ENCODE measurements at regions not wholly inside any gene's neighbourhood (a gene's known extent, or its start where the extent isn't known, plus 50 kb on each side); places are given as distances from the start of the nearest gene placed in this dataset.
A peak's percentile ranks its signal among the peaks of the same experiment; 100 is the strongest.
"Not testable (repeated sequence)": the region's sequence is repeated elsewhere in the genome, so short reads cannot be mapped to it uniquely, and the experiment has no call there.

GRCh38 chr6:167217951-167218759 is 60.4 kb upstream of the GPR31 start:
- not testable (repeated sequence) for H3K4me1 ChIP-seq (ENCODE audit: control insufficient read depth, insufficient read depth, low read length); H3K9me3 ChIP-seq (ENCODE audit: control insufficient read depth, low read length); H3K4me3 ChIP-seq (ENCODE audit: low read length); H3K9ac ChIP-seq (ENCODE audit: low read length); H3K36me3 ChIP-seq (ENCODE audit: control insufficient read depth, insufficient read depth, low read length, severe bottlenecking)
- H3K27me3 ChIP-seq (replicated peaks; ENCODE audit: control insufficient read depth, insufficient read depth, low read length): peaks cover 15% of the 10 kb centered on the region
- peak; percentile 8 for DNase-seq (ENCODE audit: low read depth)

DNA sequence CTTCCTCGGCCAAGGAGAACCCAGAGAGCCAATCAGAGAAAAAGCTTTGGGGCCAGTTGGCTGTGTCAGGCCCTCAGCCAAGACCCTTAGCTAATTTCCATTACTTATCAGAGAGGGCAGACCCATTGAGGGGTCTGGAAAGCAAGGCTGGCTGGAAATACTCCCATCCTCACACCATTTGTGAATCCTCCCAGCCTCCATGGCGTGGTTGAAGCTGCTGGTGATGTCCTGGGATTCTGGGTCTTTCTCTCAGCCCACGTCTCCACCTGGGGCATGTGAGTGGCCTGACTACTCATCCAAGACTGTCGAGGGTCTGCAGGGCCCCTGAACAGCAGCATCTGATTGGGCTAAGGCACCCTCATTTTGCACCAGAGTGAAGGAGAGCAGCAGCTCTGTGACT is 61.3 kb upstream of the GPR31 start:
- H3K9ac ChIP-seq (ENCODE audit: low read length); H3K9me3 ChIP-seq (ENCODE audit: control insufficient read depth, low read length); H3K4me1 ChIP-seq (ENCODE audit: control insufficient read depth, insufficient read depth, low read length); DNase-seq (ENCODE audit: low read depth); H3K36me3 ChIP-seq (ENCODE audit: control insufficient read depth, insufficient read depth, low read length, severe bottlenecking); H3K4me3 ChIP-seq (ENCODE audit: low read length): not testable (repeated sequence)
- H3K27me3 ChIP-seq (replicated peaks; ENCODE audit: control insufficient read depth, insufficient read depth, low read length): peaks cover 19% of the 10 kb centered on the region

DNA sequence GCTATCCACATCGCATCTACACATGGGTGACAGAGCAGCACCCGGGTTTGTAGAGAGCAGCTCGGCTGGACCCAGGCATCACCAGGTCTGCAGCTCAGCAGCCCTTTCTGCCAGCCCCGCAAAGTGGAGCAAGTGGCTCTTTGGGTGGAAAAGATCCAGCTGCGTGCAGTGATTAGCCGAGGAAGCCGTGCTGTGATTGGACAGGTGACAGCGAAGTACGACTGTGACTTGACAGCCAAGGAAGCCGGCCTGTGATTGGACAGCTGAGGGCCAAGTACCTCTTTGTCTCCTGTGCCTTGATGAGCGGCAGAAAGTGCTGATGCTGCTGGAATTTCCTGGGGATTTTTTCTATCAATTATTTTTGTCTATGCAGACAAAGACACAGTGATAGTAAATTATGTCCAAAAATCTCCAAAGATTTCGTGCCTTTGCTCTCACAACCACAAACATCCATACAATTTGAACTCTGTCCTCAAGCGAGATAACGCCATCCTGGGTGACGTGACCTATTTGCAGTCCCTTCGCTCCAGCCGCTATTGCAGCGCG is 62.3 kb upstream of the GPR31 start:
- H3K9ac ChIP-seq (ENCODE audit: low read length): no peak overlapping the region
- no peak for DNase-seq (ENCODE audit: low read depth)
- H3K9me3 ChIP-seq (ENCODE audit: control insufficient read depth, low read length): no peaks in the 10 kb centered on the region
- no peaks in the 10 kb centered on the region for H3K4me1 ChIP-seq (ENCODE audit: control insufficient read depth, insufficient read depth, low read length)
- no peak overlapping the region for H3K4me3 ChIP-seq (ENCODE audit: low read length)
- peaks cover 19% of the 10 kb centered on the region for H3K27me3 ChIP-seq (replicated peaks; ENCODE audit: control insufficient read depth, insufficient read depth, low read length)
- H3K36me3 ChIP-seq (ENCODE audit: control insufficient read depth, insufficient read depth, low read length, severe bottlenecking): no peaks in the 10 kb centered on the region

DNA sequence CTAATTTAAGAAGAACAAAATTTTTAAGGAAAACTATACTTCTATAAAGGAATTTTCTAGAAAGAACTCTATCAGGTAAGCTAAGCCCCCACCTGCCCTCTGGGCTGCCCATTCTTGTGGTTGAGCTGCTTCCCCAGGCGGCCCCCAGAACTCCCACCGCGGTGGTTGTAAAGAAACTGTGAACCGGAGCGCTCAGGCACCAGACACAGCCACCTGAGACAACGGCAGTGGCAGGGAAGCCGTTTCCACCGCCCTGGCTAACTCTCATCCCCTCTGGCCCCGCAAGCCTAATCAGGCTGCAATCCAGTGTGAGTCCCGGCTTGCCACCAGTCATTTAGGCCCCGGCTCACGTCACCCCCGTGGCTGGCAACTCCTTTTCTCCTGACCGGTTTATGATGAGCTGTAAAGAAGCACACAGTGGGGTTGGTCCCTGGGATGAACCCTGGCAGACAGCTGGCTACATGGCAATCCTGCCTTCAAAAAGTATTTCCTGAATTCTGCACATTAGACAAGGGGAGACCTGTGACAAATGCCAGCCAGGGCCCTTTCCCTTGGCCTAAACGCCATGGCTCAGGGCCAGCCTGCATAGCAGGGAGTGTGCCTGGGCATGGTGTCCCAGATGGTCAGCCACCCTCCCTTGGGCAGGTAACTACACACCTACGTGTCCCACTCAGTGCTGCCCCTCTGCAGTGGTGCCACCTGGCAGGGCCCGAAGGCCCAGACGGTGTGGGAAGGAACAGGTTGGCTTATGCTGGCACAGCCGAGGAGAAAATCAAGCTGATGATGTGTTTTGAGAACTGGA is 63.8 kb upstream of the GPR31 start:
- H3K4me3 ChIP-seq (ENCODE audit: low read length): no peak overlapping the region
- no peaks in the 10 kb centered on the region for H3K36me3 ChIP-seq (ENCODE audit: control insufficient read depth, insufficient read depth, low read length, severe bottlenecking)
- no peaks in the 10 kb centered on the region for H3K9me3 ChIP-seq (ENCODE audit: control insufficient read depth, low read length)
- H3K27me3 ChIP-seq (replicated peaks; ENCODE audit: control insufficient read depth, insufficient read depth, low read length): peaks cover 25% of the 10 kb centered on the region
- DNase-seq (ENCODE audit: low read depth): no peak
- H3K4me1 ChIP-seq (ENCODE audit: control insufficient read depth, insufficient read depth, low read length): no peaks in the 10 kb centered on the region
- no peak overlapping the region for H3K9ac ChIP-seq (ENCODE audit: low read length)

GRCh38 chr6:167225566-167226382 is 65.3 kb upstream of the UNC93A start:
- not testable (repeated sequence) for H3K4me1 ChIP-seq (ENCODE audit: control insufficient read depth, insufficient read depth, low read length); H3K9me3 ChIP-seq (ENCODE audit: control insufficient read depth, low read length); H3K4me3 ChIP-seq (ENCODE audit: low read length); DNase-seq (ENCODE audit: low read depth); H3K9ac ChIP-seq (ENCODE audit: low read length); H3K36me3 ChIP-seq (ENCODE audit: control insufficient read depth, insufficient read depth, low read length, severe bottlenecking)
- peaks cover 24% of the 10 kb centered on the region for H3K27me3 ChIP-seq (replicated peaks; ENCODE audit: control insufficient read depth, insufficient read depth, low read length)

DNA sequence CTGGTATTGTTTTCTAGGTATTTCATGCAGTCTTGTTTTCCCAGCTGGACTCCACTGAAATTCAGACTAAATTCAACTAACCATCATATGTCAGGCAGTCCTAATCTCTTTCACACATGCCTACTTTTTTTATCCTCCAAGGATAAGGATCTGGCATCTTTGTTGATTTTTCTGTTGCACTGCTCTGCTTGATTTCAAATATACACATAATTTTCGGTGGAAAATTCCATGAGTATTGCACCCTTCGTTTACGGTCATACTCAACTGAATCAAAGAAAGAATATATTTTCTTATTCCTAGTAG is 64.8 kb upstream of the UNC93A start:
- no peaks in the 10 kb centered on the region for H3K4me1 ChIP-seq (ENCODE audit: control insufficient read depth, insufficient read depth, low read length)
- no peaks in the 10 kb centered on the region for H3K9me3 ChIP-seq (ENCODE audit: control insufficient read depth, low read length)
- H3K9ac ChIP-seq (ENCODE audit: low read length): no peak overlapping the region
- H3K4me3 ChIP-seq (ENCODE audit: low read length): no peak overlapping the region
- DNase-seq (ENCODE audit: low read depth): no peak
- H3K27me3 ChIP-seq (replicated peaks; ENCODE audit: control insufficient read depth, insufficient read depth, low read length): peaks cover 24% of the 10 kb centered on the region
- H3K36me3 ChIP-seq (ENCODE audit: control insufficient read depth, insufficient read depth, low read length, severe bottlenecking): no peaks in the 10 kb centered on the region

- Histone ChIP-seq H3K4me3 (ENCODE audit: low read length) (no peak overlapping the region), H3K27me3 (replicated peaks; ENCODE audit: control insufficient read depth, insufficient read depth, low read length) (peaks cover 24% of the 10 kb centered on the region), H3K4me1 (ENCODE audit: control insufficient read depth, insufficient read depth, low read length) (no peaks in the 10 kb centered on the region), H3K36me3 (ENCODE audit: control insufficient read depth, insufficient read depth, low read length, severe bottlenecking) (no peaks in the 10 kb centered on the region), H3K9me3 (ENCODE audit: control insufficient read depth, low read length) (no peaks in the 10 kb centered on the region), H3K9ac (ENCODE audit: low read length) (no peak overlapping the region)
- DNase-seq (ENCODE audit: low read depth): no peak
These were observed 64.3 kb upstream of the UNC93A start for GRCh38 chr6:167226791-167227190.

DNA sequence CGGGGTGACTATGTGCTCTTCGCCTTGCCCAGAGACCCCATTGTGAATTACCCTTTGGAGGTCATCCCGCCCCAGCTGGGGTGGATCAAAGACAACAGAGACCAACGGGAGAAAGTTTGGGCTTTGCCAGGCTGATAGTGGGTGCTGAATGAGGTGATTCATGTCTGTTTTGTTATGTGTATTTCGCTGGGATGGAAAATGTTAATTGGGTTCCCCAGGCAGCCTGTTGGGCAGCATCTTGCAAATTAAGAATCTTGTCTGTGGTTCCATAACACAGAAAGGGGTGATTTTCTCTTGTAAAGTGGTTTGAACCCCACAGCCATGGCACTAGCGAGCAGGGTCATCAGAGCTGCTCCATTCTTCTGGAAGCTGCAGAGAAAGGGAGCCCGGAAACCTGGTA is 63.1 kb upstream of the UNC93A start:
- Histone ChIP-seq H3K4me3 (ENCODE audit: low read length) (no peak overlapping the region), H3K9ac (ENCODE audit: low read length) (no peak overlapping the region), H3K4me1 (ENCODE audit: control insufficient read depth, insufficient read depth, low read length) (no peaks in the 10 kb centered on the region), H3K27me3 (replicated peaks; ENCODE audit: control insufficient read depth, insufficient read depth, low read length) (peaks cover 29% of the 10 kb centered on the region), H3K36me3 (ENCODE audit: control insufficient read depth, insufficient read depth, low read length, severe bottlenecking) (no peaks in the 10 kb centered on the region), H3K9me3 (ENCODE audit: control insufficient read depth, low read length) (no peaks in the 10 kb centered on the region)
- no peak for DNase-seq (ENCODE audit: low read depth)

DNA sequence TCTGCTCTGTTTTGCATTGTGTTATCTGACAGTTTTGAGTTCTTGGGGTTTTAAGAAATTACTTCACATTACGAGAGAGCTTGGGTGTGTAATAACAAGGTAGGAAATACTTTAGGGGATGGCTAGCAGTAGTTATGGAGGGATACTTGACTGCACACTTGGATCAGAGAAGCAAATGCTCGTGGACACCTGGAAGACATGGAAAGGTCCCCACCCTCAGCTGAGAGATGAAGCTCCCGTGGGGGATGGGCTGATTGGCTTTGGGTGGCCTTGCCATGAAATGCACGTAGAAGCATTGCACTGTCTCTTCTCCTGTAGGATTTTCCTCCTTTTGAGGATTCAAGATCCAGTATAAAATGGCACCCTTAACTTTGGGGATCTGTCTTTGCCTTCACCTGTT is 61.5 kb upstream of the UNC93A start:
- no peak overlapping the region for H3K4me3 ChIP-seq (ENCODE audit: low read length)
- DNase-seq (ENCODE audit: low read depth): no peak
- no peak overlapping the region for H3K9ac ChIP-seq (ENCODE audit: low read length)
- H3K4me1 ChIP-seq (ENCODE audit: control insufficient read depth, insufficient read depth, low read length): no peaks in the 10 kb centered on the region
- no peaks in the 10 kb centered on the region for H3K9me3 ChIP-seq (ENCODE audit: control insufficient read depth, low read length)
- no peaks in the 10 kb centered on the region for H3K36me3 ChIP-seq (ENCODE audit: control insufficient read depth, insufficient read depth, low read length, severe bottlenecking)
- peaks cover 36% of the 10 kb centered on the region for H3K27me3 ChIP-seq (replicated peaks; ENCODE audit: control insufficient read depth, insufficient read depth, low read length)

DNA sequence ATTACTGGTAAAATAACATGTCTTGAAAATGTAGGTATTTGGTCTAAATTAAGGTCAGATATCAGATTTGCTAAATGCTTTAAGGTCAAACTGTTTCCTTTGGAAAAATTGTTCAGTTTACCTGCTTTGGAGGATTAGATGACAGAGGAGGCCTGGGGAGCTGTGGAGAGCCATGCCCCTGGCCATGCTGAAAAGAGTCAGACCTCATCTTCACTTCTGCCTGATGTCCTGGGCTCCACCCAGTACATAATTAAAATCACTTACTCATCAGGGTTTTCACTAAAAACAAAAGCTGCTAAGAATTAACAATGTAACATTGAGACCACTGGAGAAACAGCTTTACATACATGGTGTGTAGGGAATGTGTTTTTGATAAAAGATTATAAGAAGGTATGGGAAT is 60.8 kb upstream of the UNC93A start:
- no peak overlapping the region for H3K4me3 ChIP-seq (ENCODE audit: low read length)
- H3K36me3 ChIP-seq (ENCODE audit: control insufficient read depth, insufficient read depth, low read length, severe bottlenecking): no peaks in the 10 kb centered on the region
- no peaks in the 10 kb centered on the region for H3K9me3 ChIP-seq (ENCODE audit: control insufficient read depth, low read length)
- H3K4me1 ChIP-seq (ENCODE audit: control insufficient read depth, insufficient read depth, low read length): no peaks in the 10 kb centered on the region
- no peak overlapping the region for H3K9ac ChIP-seq (ENCODE audit: low read length)
- peaks cover 36% of the 10 kb centered on the region for H3K27me3 ChIP-seq (replicated peaks; ENCODE audit: control insufficient read depth, insufficient read depth, low read length)
- DNase-seq (ENCODE audit: low read depth): no peak

DNA sequence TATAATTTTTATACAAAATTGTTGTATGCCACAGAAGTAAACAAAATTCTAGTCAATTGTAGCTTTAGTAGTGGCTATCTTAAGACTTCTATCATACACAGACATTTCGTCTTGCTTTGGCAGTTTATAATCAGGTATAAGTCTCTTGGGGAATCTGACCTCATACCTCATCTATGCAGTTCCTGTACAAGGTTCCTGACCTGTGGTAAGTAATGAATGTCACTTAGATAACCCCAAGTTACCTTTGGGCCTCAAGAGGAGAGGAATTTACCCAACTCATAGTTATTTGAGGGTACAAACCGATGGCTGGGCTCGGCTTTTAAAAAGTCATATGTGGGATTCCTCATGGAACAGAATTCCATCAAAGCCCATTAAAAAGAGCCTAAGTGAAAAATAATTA is 58.8 kb upstream of the UNC93A start:
- Histone ChIP-seq H3K9ac (ENCODE audit: low read length) (no peak overlapping the region), H3K9me3 (ENCODE audit: control insufficient read depth, low read length) (no peaks in the 10 kb centered on the region), H3K27me3 (replicated peaks; ENCODE audit: control insufficient read depth, insufficient read depth, low read length) (peaks cover 30% of the 10 kb centered on the region), H3K36me3 (ENCODE audit: control insufficient read depth, insufficient read depth, low read length, severe bottlenecking) (no peaks in the 10 kb centered on the region), H3K4me3 (ENCODE audit: low read length) (no peak overlapping the region), H3K4me1 (ENCODE audit: control insufficient read depth, insufficient read depth, low read length) (no peaks in the 10 kb centered on the region)
- no peak for DNase-seq (ENCODE audit: low read depth)

Measured in adipocyte (in vitro differentiated cells).